Panc1 (cell line): ENCODE measurements at regions not wholly inside any gene's neighbourhood (a gene's known extent, or its start where the extent isn't known, plus 50 kb on each side); places are given as distances from the start of the nearest gene placed in this dataset.

Experiments used
- ATAC-seq: fragments of 200-7000 bp; cut with Tn5 transposase; 2 replicates; pipeline ENCODE4 v1.9.1; 2020; ENCODE audit warnings: mild to moderate bottlenecking, moderate library complexity
- BruUV-seq: library from RNA; stranded (reverse); fragments of 400-500 nt; replicated peaks from 2 replicates; lab custom pipeline; 2021; lab: Mats Ljungman, UMichigan
- CTCF ChIA-PET: fragments of 300-600 bp; sonication (Branson Sonifier 250); formaldehyde crosslinking; loops from one replicate; lab custom pipeline; 2022; ENCODE audit warnings: antibody characterized with exemption; lab: Charles Lee
- POLR2A ChIA-PET: fragments of 300-600 bp; sonication (Branson Sonifier 250); formaldehyde crosslinking; loops from one replicate; lab custom pipeline; 2022; ENCODE audit warnings: antibody characterized with exemption; lab: Charles Lee
- DNase-seq: peaks from one replicate; pipeline ENCODE4 v3.0.0-alpha.2; 2010; ENCODE audit warnings: low read depth, low spot score
- H3K27ac ChIP-seq: 2 replicates; pipeline ENCODE4 v1.5.1; 2011; ENCODE audit warnings: mild to moderate bottlenecking, low read length, inconsistent platforms
- H3K27me3 ChIP-seq: fragments of 200-500 bp; sonication (Bioruptor generic); 2 replicates; pipeline ENCODE4 v1.6.0; 2014; ENCODE audit warnings: low read length, inconsistent platforms; ENCODE audit not compliant: control insufficient read depth, insufficient read depth
- H3K36me3 ChIP-seq: fragments of 200-500 bp; sonication (Bioruptor generic); 2 replicates; pipeline ENCODE4 v1.5.1; 2014; ENCODE audit warnings: inconsistent platforms, mild to moderate bottlenecking, low read length, moderate library complexity; ENCODE audit not compliant: control insufficient read depth, insufficient read depth
- H3K4me1 ChIP-seq: 2 replicates; pipeline ENCODE4 v1.5.1; 2011; ENCODE audit warnings: inconsistent platforms, mild to moderate bottlenecking, low read length, moderate library complexity; ENCODE audit not compliant: control insufficient read depth, insufficient read depth
- H3K4me3 ChIP-seq, 2 experiments: 2 replicates each; pipeline ENCODE4 v1.5.1; 2011 to 2012; ENCODE audit warnings: low read depth in 2 of 2, low read length in 2 of 2, mild to moderate bottlenecking in 2 of 2, inconsistent platforms in 1 of 2, moderate library complexity in 1 of 2
- H3K9me3 ChIP-seq: fragments of 200-500 bp; sonication (Bioruptor generic); 2 replicates; pipeline ENCODE4 v1.5.1; 2014; ENCODE audit warnings: low read depth, mild to moderate bottlenecking, inconsistent platforms, low read length, moderate library complexity; ENCODE audit not compliant: control insufficient read depth, insufficient read depth
- POLR2AphosphoS5 ChIP-seq: IDR thresholded peaks from 2 replicates; pipeline ENCODE4 v1.6.1; 2012; ENCODE audit warnings: mild to moderate bottlenecking, low read depth, low read length, moderate library complexity
- SIN3A ChIP-seq: IDR thresholded peaks from 2 replicates; pipeline ENCODE4 v1.6.1; 2012; ENCODE audit warnings: low read depth, mild to moderate bottlenecking, low read length, moderate library complexity, borderline replicate concordance; ENCODE audit not compliant: insufficient read depth
- TCF7L2 ChIP-seq: IDR thresholded peaks from 2 replicates; pipeline ENCODE4 v1.6.1; 2011; ENCODE audit warnings: mild to moderate bottlenecking, low read depth, low read length, inconsistent platforms
- in situ Hi-C: cut with HindIII; loops from 2 replicates; pipeline ENCODE4 v1.10.0; 2016; ENCODE audit warnings: low sequenced_read_pairs, low pct_unique_long_range_greater_than_20kb
- intact Hi-C: fragments of 100-400 bp; cut with micrococcal nuclease; formaldehyde crosslinking; loops from one replicate; pipeline ENCODE4 v1.10.0; 2022; ENCODE audit not compliant: unreplicated experiment
- TF ChIP-seq, protein P1 (sequence below), 2 experiments: IDR thresholded peaks; 2 replicates each; pipeline ENCODE4 v1.6.1; 2011 to 2012; ENCODE audit warnings: low read depth in 2 of 2, control low read depth in 1 of 2, low read length in 1 of 2, mild to moderate bottlenecking in 1 of 2, moderate library complexity in 1 of 2; ENCODE audit not compliant: insufficient read depth in 1 of 2
- TF ChIP-seq, protein P2 (sequence below): fragments of 450-650 bp; IDR thresholded peaks from 2 replicates; pipeline ENCODE4 v1.5.1; 2017; ENCODE audit warnings: mild to moderate bottlenecking

DNA sequence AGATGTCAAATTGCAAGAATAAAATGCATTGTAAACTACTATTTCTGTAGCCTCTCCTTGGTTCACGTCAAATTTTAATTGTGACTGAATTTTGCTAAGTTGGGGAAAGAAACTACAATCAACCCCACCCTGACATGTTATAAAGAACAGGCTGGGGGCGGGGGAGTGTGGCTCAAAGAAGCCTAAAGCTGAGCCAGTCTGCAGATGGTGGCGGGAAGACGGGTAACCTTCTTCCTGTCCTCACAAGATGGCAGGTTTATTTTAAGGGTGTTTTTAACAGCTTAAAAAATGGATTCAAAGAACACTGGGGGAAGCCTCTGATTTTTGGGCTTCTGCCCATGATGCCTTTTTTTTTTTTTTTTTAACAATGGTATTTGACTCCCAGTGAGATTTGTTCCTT lies 68.5 kb upstream of the MELK start:
- in situ Hi-C loops, result no loop called here

DNA sequence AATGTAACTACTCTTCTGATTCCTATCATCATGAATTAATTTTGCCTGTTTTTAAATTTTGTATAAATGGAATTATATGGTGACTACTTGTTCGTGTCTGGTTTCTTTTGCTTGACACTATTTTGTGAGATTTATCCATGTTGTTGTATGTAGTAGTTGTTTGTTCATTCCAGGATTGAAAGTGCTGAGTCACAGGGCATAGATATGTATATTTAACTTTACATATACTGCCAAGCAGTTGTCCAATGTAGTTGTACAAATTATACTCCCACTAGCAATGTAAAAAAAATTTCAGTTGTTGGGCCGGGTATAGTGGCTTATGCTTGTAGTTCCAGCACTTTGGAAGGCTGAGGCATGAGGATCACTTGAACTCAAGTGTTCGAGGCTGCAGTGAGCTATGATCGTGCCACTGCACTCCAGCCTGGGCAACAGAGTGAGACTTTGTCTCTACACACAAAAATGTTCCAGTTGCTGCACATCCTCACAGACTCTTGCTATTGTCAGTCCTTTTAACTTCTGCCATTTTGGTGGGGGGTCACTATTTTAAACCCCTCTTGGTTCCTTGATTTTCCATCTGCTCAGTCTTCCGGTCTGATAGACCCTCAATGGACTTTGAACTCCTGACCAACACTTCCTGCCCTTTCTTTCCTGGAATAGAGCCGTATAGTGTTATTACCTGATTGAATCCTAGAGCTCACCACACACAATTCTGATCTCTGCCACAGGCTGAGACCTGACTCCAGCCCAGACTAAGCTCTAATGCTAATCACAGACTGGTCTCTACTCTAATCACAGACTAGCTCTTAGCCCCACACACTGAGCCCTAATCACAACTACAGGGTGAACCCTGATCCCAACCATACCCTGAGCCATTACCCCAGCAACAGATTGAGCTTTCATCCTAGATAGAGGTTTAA lies 69.3 kb upstream of the MELK start:
- Histone ChIP-seq H3K27me3 (no peaks in the 10 kb centered on the region), H3K36me3 (no peaks in the 10 kb centered on the region), H3K27ac (no peak overlapping the region), H3K4me3 (no peak overlapping the region), H3K9me3 (no peaks in the 10 kb centered on the region), H3K4me1 (no peaks in the 10 kb centered on the region)
- ATAC-seq (no peak), DNase-seq (no peak)
- in situ Hi-C loops (no loop called here), intact Hi-C loops (no loop called here)
- CTCF ChIA-PET, result interaction anchor here (0.5 to 0.6 kb wide), 2 partner anchors 15 to 55 kb away, joined by 5 to 10 read pairs; no protein-coding TSS in a partner anchor
- no peak for TF ChIP-seq SIN3A
- no peak for TF ChIP-seq POLR2AphosphoS5
- TF ChIP-seq TCF7L2, result no peak
- TF ChIP-seq, protein P1, sequence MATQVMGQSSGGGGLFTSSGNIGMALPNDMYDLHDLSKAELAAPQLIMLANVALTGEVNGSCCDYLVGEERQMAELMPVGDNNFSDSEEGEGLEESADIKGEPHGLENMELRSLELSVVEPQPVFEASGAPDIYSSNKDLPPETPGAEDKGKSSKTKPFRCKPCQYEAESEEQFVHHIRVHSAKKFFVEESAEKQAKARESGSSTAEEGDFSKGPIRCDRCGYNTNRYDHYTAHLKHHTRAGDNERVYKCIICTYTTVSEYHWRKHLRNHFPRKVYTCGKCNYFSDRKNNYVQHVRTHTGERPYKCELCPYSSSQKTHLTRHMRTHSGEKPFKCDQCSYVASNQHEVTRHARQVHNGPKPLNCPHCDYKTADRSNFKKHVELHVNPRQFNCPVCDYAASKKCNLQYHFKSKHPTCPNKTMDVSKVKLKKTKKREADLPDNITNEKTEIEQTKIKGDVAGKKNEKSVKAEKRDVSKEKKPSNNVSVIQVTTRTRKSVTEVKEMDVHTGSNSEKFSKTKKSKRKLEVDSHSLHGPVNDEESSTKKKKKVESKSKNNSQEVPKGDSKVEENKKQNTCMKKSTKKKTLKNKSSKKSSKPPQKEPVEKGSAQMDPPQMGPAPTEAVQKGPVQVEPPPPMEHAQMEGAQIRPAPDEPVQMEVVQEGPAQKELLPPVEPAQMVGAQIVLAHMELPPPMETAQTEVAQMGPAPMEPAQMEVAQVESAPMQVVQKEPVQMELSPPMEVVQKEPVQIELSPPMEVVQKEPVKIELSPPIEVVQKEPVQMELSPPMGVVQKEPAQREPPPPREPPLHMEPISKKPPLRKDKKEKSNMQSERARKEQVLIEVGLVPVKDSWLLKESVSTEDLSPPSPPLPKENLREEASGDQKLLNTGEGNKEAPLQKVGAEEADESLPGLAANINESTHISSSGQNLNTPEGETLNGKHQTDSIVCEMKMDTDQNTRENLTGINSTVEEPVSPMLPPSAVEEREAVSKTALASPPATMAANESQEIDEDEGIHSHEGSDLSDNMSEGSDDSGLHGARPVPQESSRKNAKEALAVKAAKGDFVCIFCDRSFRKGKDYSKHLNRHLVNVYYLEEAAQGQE (IDR thresholded peaks at IDR 0.05; ENCODE audit: insufficient read depth in 1 of 2, low read depth in 2 of 2, low read length in 1 of 2), result no peak
- TF ChIP-seq, protein P2, sequence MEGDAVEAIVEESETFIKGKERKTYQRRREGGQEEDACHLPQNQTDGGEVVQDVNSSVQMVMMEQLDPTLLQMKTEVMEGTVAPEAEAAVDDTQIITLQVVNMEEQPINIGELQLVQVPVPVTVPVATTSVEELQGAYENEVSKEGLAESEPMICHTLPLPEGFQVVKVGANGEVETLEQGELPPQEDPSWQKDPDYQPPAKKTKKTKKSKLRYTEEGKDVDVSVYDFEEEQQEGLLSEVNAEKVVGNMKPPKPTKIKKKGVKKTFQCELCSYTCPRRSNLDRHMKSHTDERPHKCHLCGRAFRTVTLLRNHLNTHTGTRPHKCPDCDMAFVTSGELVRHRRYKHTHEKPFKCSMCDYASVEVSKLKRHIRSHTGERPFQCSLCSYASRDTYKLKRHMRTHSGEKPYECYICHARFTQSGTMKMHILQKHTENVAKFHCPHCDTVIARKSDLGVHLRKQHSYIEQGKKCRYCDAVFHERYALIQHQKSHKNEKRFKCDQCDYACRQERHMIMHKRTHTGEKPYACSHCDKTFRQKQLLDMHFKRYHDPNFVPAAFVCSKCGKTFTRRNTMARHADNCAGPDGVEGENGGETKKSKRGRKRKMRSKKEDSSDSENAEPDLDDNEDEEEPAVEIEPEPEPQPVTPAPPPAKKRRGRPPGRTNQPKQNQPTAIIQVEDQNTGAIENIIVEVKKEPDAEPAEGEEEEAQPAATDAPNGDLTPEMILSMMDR, result no peak
- POLR2A ChIA-PET, result interaction anchor here (0.9 kb wide), 1 partner anchor 14 kb away, joined by 3 read pairs; no protein-coding TSS in a partner anchor
- no TSS peak for BruUV-seq

More for the DNA sequence above, 68.5 kb upstream of the MELK start:
- H3K4me3 ChIP-seq, result no peak overlapping the region
- ATAC-seq (no peak), DNase-seq (no peak)
- no peaks in the 10 kb centered on the region for H3K27me3 ChIP-seq
- no peak overlapping the region for H3K27ac ChIP-seq
- intact Hi-C loops, result no loop called here
- BruUV-seq, result no TSS peak
- ChIA-PET POLR2A (no interaction called here), CTCF (interaction anchor here (0.5 to 0.7 kb wide), 3 partner anchors 16 to 126 kb away, joined by 4 to 10 read pairs (median 5); no protein-coding TSS in a partner anchor)
- TF ChIP-seq, protein P2, result no peak
- TF ChIP-seq POLR2AphosphoS5 (no peak), TCF7L2 (no peak), SIN3A (no peak)
- TF ChIP-seq, protein P1 (IDR thresholded peaks at IDR 0.05; ENCODE audit: insufficient read depth in 1 of 2, low read depth in 2 of 2, low read length in 1 of 2), result no peak
- no peaks in the 10 kb centered on the region for H3K9me3 ChIP-seq
- no peaks in the 10 kb centered on the region for H3K4me1 ChIP-seq
- no peaks in the 10 kb centered on the region for H3K36me3 ChIP-seq
